Medulla oblongata (tissue), 1 donor: ENCODE measurements at regions not wholly inside any gene's neighbourhood (a gene's known extent, or its start where the extent isn't known, plus 50 kb on each side); places are given as distances from the start of the nearest gene placed in this dataset.
"Not testable (repeated sequence)": the region's sequence is repeated elsewhere in the genome, so short reads cannot be mapped to it uniquely, and the experiment has no call there.

Source experiments
- DNase-seq: peaks from one replicate; pipeline ENCODE4 v3.0.0-alpha.2; 2015; ENCODE audit errors: extremely low spot score

GRCh38 chr17:71192039-71192555 is 928.7 kb upstream of the SOX9 start:
- no peak for DNase-seq

GRCh38 chr17:71192848-71193247 is 928.0 kb upstream of the SOX9 start:
- DNase-seq = no peak

- no peak for DNase-seq
These were observed 920.2 kb upstream of the SOX9 start for GRCh38 chr17:71200597-71200996.

- no peak for DNase-seq
These were observed 919.2 kb upstream of the SOX9 start for GRCh38 chr17:71201639-71202038.

GRCh38 chr17:71202449-71202848 is 918.4 kb upstream of the SOX9 start:
- DNase-seq = no peak

DNA sequence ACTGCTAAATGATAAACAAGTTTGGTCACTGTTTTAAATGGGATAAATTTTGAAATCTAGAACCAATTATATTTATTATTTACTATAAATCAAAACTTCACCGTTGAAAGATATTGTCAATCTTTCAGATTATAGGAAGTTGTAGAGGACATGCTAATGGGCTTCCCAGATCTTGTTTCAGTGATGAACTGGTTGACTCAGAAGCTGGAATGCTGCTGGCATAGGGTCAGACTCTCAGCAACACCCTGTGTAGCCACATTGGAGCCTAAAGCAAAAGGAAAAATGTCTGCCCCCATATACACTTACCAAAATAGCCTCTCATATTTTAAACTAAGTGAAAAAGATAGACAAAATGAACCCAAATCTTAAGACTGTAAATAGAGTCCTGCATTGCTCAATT is 916.9 kb upstream of the SOX9 start:
- DNase-seq = no peak

DNA sequence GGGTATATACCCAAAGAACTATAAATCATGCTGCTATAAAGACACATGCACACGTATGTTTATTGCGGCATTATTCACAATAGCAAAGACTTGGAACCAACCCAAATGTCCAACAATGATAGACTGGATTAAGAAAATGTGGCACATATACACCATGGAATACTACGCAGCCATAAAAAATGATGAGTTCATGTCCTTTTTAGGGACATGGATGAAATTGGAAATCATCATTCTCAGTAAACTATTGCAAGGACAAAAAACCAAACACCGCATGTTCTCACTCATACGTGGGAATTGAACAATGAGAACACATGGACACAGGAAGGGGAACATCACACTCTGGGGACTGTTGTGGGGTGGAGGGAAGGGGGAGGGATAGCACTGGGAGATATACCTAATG is 914.9 kb upstream of the SOX9 start:
- DNase-seq = not testable (repeated sequence)

GRCh38 chr17:71208111-71208704 is 912.6 kb upstream of the SOX9 start:
- no peak for DNase-seq

- no peak for DNase-seq
These were observed 906.9 kb upstream of the SOX9 start for GRCh38 chr17:71213936-71214335.

DNA sequence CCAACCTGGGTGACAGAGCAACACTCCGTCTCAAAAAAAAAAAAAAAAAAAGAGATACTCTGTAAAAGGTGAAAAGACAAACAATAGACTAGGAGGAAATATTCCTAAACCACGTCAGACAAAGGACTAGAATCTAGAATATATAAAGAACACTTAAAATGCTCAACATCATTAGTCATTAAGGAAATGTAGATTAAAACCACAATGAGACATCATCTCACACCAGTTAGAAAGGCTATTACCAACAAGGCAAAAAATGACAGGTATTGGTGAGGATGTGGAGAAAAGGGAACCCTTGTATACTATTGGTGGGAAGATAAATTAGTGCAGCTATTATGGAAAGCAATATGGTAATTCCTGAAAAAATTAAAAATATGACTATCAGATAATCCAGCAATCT is 903.1 kb upstream of the SOX9 start:
- no peak for DNase-seq

DNA sequence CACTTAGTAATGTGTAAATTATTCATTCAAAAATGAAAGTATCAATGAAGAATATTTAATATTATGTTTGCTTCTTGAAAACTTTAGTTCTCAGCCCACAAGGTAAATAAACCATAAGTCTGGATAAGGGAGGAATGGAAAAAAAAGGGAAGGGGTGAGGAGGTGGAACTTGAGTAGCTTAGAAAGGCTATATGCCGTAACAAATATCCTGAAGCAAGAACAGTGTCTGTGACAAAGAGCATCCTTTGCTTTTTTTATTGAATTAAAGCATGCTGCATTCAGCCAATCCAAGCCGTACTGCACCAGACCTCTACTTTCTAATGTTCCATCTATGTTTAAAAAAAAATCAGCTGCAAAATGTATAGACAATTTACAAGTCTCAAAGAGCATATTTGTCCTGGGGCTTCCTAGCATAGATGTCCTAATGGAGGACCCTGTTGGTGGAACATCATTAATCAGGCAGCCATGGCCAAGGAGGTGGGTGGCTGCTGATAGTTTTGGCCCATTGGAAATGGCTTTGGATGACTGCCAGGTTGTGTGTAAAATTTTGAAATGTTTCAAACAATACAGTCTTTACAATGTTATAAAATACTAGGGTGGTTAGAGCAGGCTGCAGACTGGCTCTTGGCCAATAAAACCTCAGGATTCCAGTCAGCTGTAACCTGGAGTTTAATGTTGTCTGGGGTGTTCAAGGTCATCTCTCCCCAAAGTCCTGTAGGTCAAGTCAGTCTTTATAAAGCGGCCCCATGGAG is 895.8 kb upstream of the SOX9 start:
- no peak for DNase-seq

GRCh38 chr17:71227841-71228240 is 893.0 kb upstream of the SOX9 start:
- DNase-seq = no peak

DNA sequence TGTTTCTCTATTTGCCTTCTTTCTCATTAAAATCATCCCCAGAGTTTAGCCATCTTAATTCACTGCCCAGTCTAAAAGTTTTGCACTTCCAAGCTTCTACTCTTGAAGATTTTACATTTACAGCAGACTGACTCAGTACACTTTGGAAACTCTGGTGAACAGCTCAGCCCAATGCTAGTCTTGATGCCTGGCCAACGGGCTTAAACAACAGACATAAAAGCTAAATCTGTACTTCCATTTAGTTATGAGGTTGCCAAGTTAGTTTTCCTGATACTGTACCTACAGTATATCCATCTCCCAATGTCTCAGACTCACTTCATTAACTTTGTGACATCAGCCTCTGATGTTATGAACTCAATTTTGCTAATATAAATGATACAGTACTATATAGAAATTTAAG is 891.8 kb upstream of the SOX9 start:
- no peak for DNase-seq

DNA sequence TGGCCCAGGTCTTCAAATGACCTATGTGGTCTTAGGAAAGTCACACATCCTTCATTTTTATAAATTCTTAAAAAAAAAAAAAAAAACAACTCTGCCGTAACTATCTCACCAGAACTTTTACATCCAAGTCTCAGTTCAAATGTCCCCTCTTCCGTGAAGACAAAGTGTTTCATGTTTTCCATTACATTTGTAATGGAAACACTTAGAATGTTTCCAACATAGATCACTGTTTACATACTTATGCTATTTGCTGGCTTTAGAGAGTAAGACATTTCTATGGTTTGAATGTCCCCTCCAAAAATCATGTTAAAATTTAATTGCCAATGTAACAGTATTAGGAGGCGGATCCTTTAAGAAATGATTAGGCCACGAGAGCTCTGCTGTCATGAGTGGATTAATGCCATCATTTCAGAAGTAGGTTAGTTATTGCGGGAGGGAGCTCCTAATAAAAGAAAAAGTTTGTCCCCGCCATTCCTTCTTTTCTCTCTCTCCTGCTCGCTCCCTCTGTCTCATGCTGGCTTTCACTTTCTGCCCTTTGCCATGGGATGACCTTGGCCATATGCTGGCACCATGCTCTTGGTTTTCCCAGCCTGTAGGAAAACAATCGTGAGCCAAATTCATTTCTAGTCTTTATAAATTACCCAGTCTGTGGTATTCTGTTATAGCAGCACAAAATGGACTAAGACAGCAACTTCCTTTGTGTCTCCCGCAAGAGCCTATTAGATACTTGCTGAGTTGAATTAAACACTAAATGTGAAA is 887.8 kb upstream of the SOX9 start:
- DNase-seq = no peak

- DNase-seq = no peak
These were observed 886.5 kb upstream of the SOX9 start for GRCh38 chr17:71234349-71234748.

GRCh38 chr17:71237903-71238538 is 882.8 kb upstream of the SOX9 start:
- DNase-seq = peak; percentile 52

DNA sequence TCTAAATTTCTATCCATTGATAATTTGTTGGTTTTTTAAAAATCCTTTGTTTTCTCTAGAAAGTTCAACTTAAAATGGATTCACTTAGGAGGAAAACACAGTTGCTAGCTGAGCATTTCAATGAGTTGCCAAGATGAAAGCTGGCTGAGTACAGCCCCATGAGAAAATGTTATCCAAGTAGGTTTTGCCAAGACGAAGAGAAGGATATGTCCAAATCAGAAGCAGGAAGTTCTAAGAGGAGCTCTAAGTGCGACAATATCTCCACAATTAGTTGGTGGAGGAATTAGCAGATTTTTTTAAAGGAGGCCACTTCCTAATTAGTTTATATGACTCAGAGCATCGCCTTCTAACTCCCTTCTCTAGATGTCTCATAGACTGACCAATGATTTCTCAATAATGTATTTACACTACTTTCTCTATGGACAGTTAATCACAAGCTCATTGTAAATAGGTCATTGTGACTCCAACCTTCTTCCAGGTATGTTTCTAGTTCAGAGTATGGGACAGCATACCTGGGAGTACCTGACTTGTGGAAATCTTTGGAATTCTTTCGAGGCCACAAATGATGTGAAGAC is 873.3 kb upstream of the SOX9 start:
- peak; percentile 4 for DNase-seq

- DNase-seq = no peak
These were observed 869.5 kb upstream of the SOX9 start for GRCh38 chr17:71251276-71251675.

- no peak for DNase-seq
These were observed 868.9 kb upstream of the SOX9 start for GRCh38 chr17:71251951-71252350.

- DNase-seq = no peak
These were observed 868.4 kb upstream of the SOX9 start for GRCh38 chr17:71252436-71252835.

DNA sequence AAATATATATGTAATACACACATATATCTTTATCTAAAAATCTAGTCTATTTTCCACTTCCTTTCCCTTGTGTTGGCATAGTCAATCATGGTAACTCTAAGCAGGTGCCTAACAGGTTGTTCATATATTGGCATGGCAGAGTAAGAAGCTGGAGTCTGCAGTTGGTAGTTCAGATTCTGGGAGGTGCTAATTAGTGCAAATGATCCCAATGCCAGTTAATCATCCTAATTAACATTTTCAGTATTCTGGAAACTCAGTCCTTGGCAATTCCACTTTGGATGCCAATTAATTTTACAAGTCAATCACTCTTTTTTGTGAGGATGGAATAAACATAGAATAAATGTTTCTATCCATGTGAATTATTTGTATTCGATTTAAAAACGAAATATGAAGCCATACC is 863.7 kb upstream of the SOX9 start:
- no peak for DNase-seq

DNA sequence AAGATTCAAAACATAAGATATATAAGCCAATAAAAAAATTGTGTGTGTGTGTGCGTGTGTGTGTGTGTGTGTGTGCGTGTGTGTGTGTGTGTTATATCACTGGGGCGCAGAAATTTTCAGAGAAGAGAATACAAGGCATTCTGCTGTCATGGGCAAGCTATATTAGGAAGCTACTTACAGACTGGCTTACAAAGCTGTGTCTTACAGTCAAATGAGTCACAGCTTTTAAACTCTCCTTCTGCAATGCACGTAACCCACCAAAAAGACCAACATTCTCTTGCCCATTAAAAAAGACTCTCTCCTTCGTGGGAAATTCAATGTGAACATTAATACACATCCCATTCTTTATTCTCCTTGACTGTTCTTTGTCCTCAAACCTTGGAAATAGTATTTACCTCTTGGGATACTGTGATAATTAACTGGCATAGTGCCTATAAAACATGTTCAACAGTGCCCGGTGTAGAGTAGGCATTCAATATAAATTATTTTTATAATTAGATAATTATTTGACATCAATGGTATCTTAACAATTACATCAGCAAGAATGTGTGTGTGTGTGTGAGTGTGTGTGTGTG is 860.4 kb upstream of the SOX9 start:
- DNase-seq = no peak
